Activated CD8-positive, alpha-beta T cell treated with anti-CD3 and anti-CD28 coated beads for 36 hours (primary cell): ENCODE measurements at regions not wholly inside any gene's neighbourhood (a gene's known extent, or its start where the extent isn't known, plus 50 kb on each side); places are given as distances from the start of the nearest gene placed in this dataset.
"Not testable (repeated sequence)": the region's sequence is repeated elsewhere in the genome, so short reads cannot be mapped to it uniquely, and the experiment has no call there.

Source experiments
- ATAC-seq: fragments of 200-7000 bp; cut with Tn5 transposase; one replicate; pipeline ENCODE4 v1.10.0; 2021; ENCODE audit warnings: mild to moderate bottlenecking, moderate library complexity
- CTCF ChIA-PET: fragments of 350-600 bp; sonication (Branson Sonifier 250); formaldehyde crosslinking; loops from one replicate; lab custom pipeline; 2021; ENCODE audit warnings: antibody characterized with exemption; lab: Charles Lee
- POLR2A ChIA-PET: fragments of 350-600 bp; sonication (Branson Sonifier 250); formaldehyde crosslinking; loops from one replicate; lab custom pipeline; 2021; ENCODE audit warnings: antibody characterized with exemption; lab: Charles Lee
- DNase-seq: peaks from one replicate; pipeline ENCODE4 v3.0.0-alpha.2; 2020
- H3K27ac Mint-ChIP-seq: one replicate; pipeline ENCODE4 v1.8.0; 2021; ENCODE audit warnings: mild to moderate bottlenecking, mixed read lengths
- H3K27me3 Mint-ChIP-seq: one replicate; pipeline ENCODE4 v1.8.0; 2021; ENCODE audit warnings: mixed read lengths
- H3K36me3 Mint-ChIP-seq: one replicate; pipeline ENCODE4 v1.8.0; 2021; ENCODE audit warnings: low read depth, mixed read lengths
- H3K4me1 Mint-ChIP-seq: one replicate; pipeline ENCODE4 v1.8.0; 2021; ENCODE audit warnings: low read depth, mixed read lengths
- H3K4me3 Mint-ChIP-seq: one replicate; pipeline ENCODE4 v1.8.0; 2021; ENCODE audit warnings: mild to moderate bottlenecking, moderate library complexity, mixed read lengths
- H3K9me3 Mint-ChIP-seq: one replicate; pipeline ENCODE4 v1.8.0; 2021; ENCODE audit warnings: mixed read lengths
- intact Hi-C: fragments of 100-400 bp; cut with micrococcal nuclease; formaldehyde crosslinking; loops from one replicate; pipeline ENCODE4 v1.10.0; 2022
- TF ChIP-seq, protein P1 (sequence below): fragments of 200-600 bp; IDR thresholded peaks from one replicate; pipeline ENCODE4 v1.8.0; 2022; ENCODE audit warnings: antibody characterized with exemption, mild to moderate bottlenecking

DNA sequence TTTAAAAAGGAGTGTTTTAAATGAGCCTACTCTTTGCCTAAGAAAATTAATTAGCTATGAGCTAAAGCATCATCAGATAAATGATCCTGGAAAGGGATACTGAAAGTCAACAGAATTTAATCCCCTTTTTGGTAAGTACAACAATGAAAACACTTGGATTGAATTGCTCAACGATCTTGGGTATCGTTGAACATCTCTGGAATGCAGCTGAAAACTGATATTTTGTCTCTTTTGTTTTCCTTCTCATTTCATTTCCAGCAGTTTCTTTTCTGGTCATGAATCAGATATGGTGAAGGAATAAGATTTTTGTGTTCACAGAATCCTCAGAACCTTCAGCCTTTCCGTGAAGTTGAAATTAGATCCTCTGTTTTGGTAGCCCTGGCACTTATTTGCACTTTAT is 771.2 kb downstream of the FSCB start:
- Mint-ChIP-seq H3K9me3 (peaks cover 8% of the 10 kb centered on the region), H3K27ac (no peak overlapping the region), H3K36me3 (no peaks in the 10 kb centered on the region), H3K27me3 (no peaks in the 10 kb centered on the region), H3K4me3 (no peak overlapping the region), H3K4me1 (no peaks in the 10 kb centered on the region)
- POLR2A ChIA-PET, result no interaction called here
- ATAC-seq (no peak), DNase-seq (no peak)
- intact Hi-C loops, result no loop called here
- CTCF ChIA-PET, result no interaction called here
- TF ChIP-seq, protein P1, sequence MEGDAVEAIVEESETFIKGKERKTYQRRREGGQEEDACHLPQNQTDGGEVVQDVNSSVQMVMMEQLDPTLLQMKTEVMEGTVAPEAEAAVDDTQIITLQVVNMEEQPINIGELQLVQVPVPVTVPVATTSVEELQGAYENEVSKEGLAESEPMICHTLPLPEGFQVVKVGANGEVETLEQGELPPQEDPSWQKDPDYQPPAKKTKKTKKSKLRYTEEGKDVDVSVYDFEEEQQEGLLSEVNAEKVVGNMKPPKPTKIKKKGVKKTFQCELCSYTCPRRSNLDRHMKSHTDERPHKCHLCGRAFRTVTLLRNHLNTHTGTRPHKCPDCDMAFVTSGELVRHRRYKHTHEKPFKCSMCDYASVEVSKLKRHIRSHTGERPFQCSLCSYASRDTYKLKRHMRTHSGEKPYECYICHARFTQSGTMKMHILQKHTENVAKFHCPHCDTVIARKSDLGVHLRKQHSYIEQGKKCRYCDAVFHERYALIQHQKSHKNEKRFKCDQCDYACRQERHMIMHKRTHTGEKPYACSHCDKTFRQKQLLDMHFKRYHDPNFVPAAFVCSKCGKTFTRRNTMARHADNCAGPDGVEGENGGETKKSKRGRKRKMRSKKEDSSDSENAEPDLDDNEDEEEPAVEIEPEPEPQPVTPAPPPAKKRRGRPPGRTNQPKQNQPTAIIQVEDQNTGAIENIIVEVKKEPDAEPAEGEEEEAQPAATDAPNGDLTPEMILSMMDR, result no peak

DNA sequence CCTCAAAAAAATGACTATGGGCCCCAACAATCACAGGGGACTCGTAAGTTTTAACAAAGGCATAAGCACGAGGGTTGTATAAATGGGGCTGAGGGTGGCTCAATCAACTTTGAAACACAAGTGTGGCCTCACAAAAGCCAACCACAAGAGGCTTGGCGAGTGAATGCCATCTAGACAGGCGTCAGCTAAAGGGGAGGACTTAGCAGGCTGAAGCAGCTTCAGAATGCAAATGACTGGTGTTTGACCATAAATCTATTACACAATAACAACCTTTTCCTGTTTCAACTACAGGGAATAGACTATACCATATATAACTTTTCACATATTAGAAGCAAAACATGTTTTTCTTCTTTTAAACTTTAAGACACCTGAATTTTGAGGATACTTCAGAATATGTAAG is 777.9 kb downstream of the FSCB start:
- ChIA-PET POLR2A (no interaction called here), CTCF (no interaction called here)
- TF ChIP-seq, protein P1, result no peak
- no peak overlapping the region for H3K4me3 Mint-ChIP-seq
- no peak for DNase-seq
- peaks cover 3% of the 10 kb centered on the region for H3K9me3 Mint-ChIP-seq
- no peaks in the 10 kb centered on the region for H3K36me3 Mint-ChIP-seq
- no peak for ATAC-seq
- H3K27me3 Mint-ChIP-seq, result no peaks in the 10 kb centered on the region
- no peak overlapping the region for H3K27ac Mint-ChIP-seq
- no peaks in the 10 kb centered on the region for H3K4me1 Mint-ChIP-seq
- intact Hi-C loops, result no loop called here

DNA sequence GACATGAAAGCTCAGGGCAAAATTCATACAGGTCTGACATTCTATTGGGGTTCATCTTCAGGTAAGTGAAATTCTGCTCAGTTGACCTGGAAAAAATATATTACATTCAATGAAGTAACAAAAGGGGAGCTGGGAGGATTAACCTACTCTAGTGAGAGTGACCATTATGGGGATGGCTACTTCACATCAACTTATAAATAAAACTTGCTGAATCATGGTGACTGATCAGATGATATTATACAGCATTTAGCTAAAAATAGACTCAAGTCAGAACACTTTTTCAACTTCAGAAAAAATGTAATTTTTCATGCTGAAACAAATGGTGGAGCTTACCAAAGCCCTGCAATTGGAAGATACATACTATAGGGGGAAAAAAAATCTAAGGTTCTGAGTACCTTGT is 800.2 kb downstream of the FSCB start:
- intact Hi-C loops, result no loop called here
- CTCF ChIA-PET, result no interaction called here
- no peak for DNase-seq
- Mint-ChIP-seq H3K27me3 (no peaks in the 10 kb centered on the region), H3K4me1 (no peaks in the 10 kb centered on the region), H3K4me3 (no peak overlapping the region), H3K36me3 (no peaks in the 10 kb centered on the region), H3K27ac (no peak overlapping the region), H3K9me3 (peaks cover 5% of the 10 kb centered on the region)
- TF ChIP-seq, protein P1, result no peak
- ATAC-seq, result no peak
- POLR2A ChIA-PET, result no interaction called here

DNA sequence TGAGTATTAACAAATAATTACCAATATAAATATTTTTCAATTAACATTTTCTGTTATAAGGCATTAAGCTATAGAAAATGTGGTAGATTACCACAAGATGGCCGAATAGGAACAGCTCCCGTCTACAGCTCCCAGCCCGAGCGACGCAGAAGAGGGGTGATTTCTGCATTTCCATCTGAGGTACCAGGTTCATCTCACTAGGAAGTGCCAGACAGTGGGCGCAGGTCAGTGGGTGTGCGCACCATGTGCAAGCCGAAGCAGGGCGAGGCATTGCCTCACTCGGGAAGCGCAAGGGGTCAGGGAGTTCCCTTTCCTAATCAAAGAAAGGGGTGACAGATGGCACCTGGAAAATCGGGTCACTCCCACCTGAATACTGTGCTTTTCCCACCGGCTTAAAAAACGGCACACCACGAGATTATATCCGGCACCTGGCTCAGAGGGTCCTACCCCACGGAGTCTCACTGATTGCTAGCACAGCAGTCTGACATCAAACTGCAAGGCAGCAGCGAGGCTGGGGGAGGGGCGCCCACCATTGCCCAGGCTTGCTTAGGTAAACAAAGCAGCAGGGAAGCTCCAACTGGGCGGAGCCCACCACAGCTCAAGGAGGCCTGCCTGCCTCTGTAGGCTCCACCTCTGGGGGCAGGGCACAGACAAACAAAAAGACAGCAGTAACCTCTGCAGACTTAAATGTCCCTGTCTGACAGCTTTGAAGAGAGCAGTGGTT is 808.4 kb downstream of the FSCB start:
- DNase-seq, intact Hi-C loops, H3K4me1 Mint-ChIP-seq, H3K36me3 Mint-ChIP-seq, POLR2A ChIA-PET, H3K9me3 Mint-ChIP-seq, CTCF ChIA-PET, H3K27ac Mint-ChIP-seq, H3K4me3 Mint-ChIP-seq, ATAC-seq, H3K27me3 Mint-ChIP-seq: not testable (repeated sequence)

DNA sequence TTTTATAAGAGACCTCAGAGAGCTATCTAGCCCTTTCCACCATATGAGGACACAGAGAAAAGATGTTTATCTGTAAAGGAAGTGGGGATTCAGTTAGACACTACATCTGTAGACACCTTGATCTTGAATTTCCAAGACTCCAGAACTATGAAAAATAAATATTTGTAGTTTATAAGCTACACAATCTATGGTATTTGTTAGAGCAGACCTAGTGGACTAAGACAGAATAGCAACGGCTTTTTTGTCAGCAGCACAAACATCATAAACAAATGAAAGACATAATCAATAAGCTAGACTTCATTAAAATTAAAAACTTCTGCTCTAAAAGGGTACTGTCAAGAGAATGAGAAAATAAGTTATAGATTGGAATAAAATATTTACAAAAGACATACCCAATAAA is 810.1 kb downstream of the FSCB start:
- Mint-ChIP-seq H3K4me1 (no peaks in the 10 kb centered on the region), H3K4me3 (no peak overlapping the region), H3K27me3 (no peaks in the 10 kb centered on the region), H3K27ac (no peak overlapping the region), H3K36me3 (no peaks in the 10 kb centered on the region), H3K9me3 (peaks cover 5% of the 10 kb centered on the region)
- ATAC-seq, result no peak
- DNase-seq, result no peak
- ChIA-PET CTCF (no interaction called here), POLR2A (no interaction called here)
- intact Hi-C loops, result no loop called here
- TF ChIP-seq, protein P1, result no peak
